Stimulated activated CD4-positive, alpha-beta T cell treated with anti-CD3 and anti-CD28 coated beads, TNF-alpha, amount 100 ng/mL, for 24 hours (primary cell): ENCODE measurements at regions not wholly inside any gene's neighbourhood (a gene's known extent, or its start where the extent isn't known, plus 50 kb on each side); places are given as distances from the start of the nearest gene placed in this dataset.

ENCODE experiments used
- DNase-seq, 3 experiments: peaks; one replicate each; pipeline ENCODE4 v3.0.0-alpha.2; 2020; ENCODE audit warnings: low read depth in 3 of 3

GRCh38 chr12:58268069-58268468, 326.7 kb downstream of the ATP23 start:
- DNase-seq = no peak

- no peak for DNase-seq
These were observed 328.1 kb downstream of the ATP23 start for GRCh38 chr12:58269476-58269875.

GRCh38 chr12:58270966-58271705, 329.8 kb downstream of the ATP23 start:
- no peak for DNase-seq

- no peak for DNase-seq
These were observed 331.1 kb downstream of the ATP23 start for GRCh38 chr12:58272461-58272860.

- no peak for DNase-seq
These were observed 335.9 kb downstream of the ATP23 start for GRCh38 chr12:58277231-58277630.

- DNase-seq = no peak
These were observed 342.2 kb downstream of the ATP23 start for GRCh38 chr12:58283553-58283952.

GRCh38 chr12:58285551-58285950, 344.2 kb downstream of the ATP23 start:
- no peak for DNase-seq

- no peak for DNase-seq
These were observed 345.0 kb downstream of the ATP23 start for GRCh38 chr12:58286353-58286752.

- DNase-seq = no peak
These were observed 346.8 kb downstream of the ATP23 start for GRCh38 chr12:58288190-58288589.

- DNase-seq = no peak
These were observed 349.7 kb downstream of the ATP23 start for GRCh38 chr12:58291106-58291505.

GRCh38 chr12:58293308-58293982, 352.1 kb downstream of the ATP23 start:
- DNase-seq = no peak

GRCh38 chr12:58295268-58295667, 353.9 kb downstream of the ATP23 start:
- no peak for DNase-seq

- no peak for DNase-seq
These were observed 355.5 kb downstream of the ATP23 start for GRCh38 chr12:58296863-58297262.

GRCh38 chr12:58298803-58299202, 357.4 kb downstream of the ATP23 start:
- no peak for DNase-seq

- DNase-seq = no peak
These were observed 358.0 kb downstream of the ATP23 start for GRCh38 chr12:58299371-58299770.

GRCh38 chr12:58301038-58301729, 359.8 kb downstream of the ATP23 start:
- no peak for DNase-seq

GRCh38 chr12:58301730-58302122, 360.4 kb downstream of the ATP23 start:
- no peak for DNase-seq

GRCh38 chr12:58302487-58303011, 361.2 kb downstream of the ATP23 start:
- no peak for DNase-seq

GRCh38 chr12:58306266-58307000, 365.1 kb downstream of the ATP23 start:
- DNase-seq = no peak

- DNase-seq = no peak
These were observed 368.4 kb downstream of the ATP23 start for GRCh38 chr12:58309806-58310205.

GRCh38 chr12:58310368-58310767, 369.0 kb downstream of the ATP23 start:
- DNase-seq = no peak
